Astrocyte (in vitro differentiated cells and primary cell): ENCODE measurements at regions not wholly inside any gene's neighbourhood (a gene's known extent, or its start where the extent isn't known, plus 50 kb on each side); places are given as distances from the start of the nearest gene placed in this dataset.

Experiments
- DNase-seq: peaks from one replicate; pipeline ENCODE4 v3.0.0-alpha.2; 2010; ENCODE audit warnings: low read depth
- FAIRE-seq: peaks from 2 replicates; lab custom pipeline; 2011; peaks lifted over from hg19 to GRCh38; lab: Jason Lieb, UNC
- H2AFZ ChIP-seq: 2 replicates; pipeline ENCODE4 v1.6.0; 2012; ENCODE audit warnings: low read depth, low read length, inconsistent platforms
- H3K27ac ChIP-seq: 2 replicates; pipeline ENCODE4 v1.5.1; 2011; ENCODE audit warnings: low read depth, low read length, inconsistent platforms
- H3K27me3 ChIP-seq: 2 replicates; pipeline ENCODE4 v1.6.0; 2011; ENCODE audit warnings: low read length, inconsistent platforms; ENCODE audit not compliant: insufficient read depth
- H3K36me3 ChIP-seq: 2 replicates; pipeline ENCODE4 v1.5.1; 2011; ENCODE audit warnings: low read length, inconsistent platforms; ENCODE audit not compliant: insufficient read depth
- H3K4me1 ChIP-seq: 2 replicates; pipeline ENCODE4 v1.5.1; 2011; ENCODE audit warnings: low read length, inconsistent platforms; ENCODE audit not compliant: insufficient read depth
- H3K4me2 ChIP-seq: 2 replicates; pipeline ENCODE4 v1.6.0; 2012; ENCODE audit warnings: low read length, inconsistent platforms
- H3K4me3 ChIP-seq: 2 replicates; pipeline ENCODE4 v1.5.1; 2011; ENCODE audit warnings: low read depth, mild to moderate bottlenecking, low read length, inconsistent platforms; ENCODE audit not compliant: insufficient read depth
- H3K79me2 ChIP-seq: 2 replicates; pipeline ENCODE4 v1.6.0; 2012; ENCODE audit warnings: mild to moderate bottlenecking, low read length, inconsistent platforms; ENCODE audit not compliant: insufficient read depth
- H3K9ac ChIP-seq: 2 replicates; pipeline ENCODE4 v1.6.0; 2012; ENCODE audit warnings: mild to moderate bottlenecking, low read length, inconsistent platforms
- H3K9me3 ChIP-seq: 2 replicates; pipeline ENCODE4 v1.5.1; 2012; ENCODE audit warnings: low read depth, mild to moderate bottlenecking, low read length, inconsistent platforms; ENCODE audit not compliant: insufficient read depth
- H4K20me1 ChIP-seq: 2 replicates; pipeline ENCODE4 v1.6.0; 2012; ENCODE audit warnings: low read length, inconsistent platforms; ENCODE audit not compliant: insufficient read depth
- H3K27ac Mint-ChIP-seq: one replicate; pipeline ENCODE4 v1.8.0; 2021; ENCODE audit warnings: mild to moderate bottlenecking, mixed read lengths; ENCODE audit not compliant: unreplicated experiment
- H3K27me3 Mint-ChIP-seq: one replicate; pipeline ENCODE4 v1.8.0; 2021; ENCODE audit warnings: low read depth, mixed read lengths; ENCODE audit not compliant: unreplicated experiment
- H3K36me3 Mint-ChIP-seq: one replicate; pipeline ENCODE4 v1.8.0; 2021; ENCODE audit warnings: low read depth, mixed read lengths; ENCODE audit not compliant: unreplicated experiment
- H3K4me1 Mint-ChIP-seq: one replicate; pipeline ENCODE4 v1.8.0; 2021; ENCODE audit warnings: low read depth, mixed read lengths; ENCODE audit not compliant: unreplicated experiment
- H3K4me3 Mint-ChIP-seq: one replicate; pipeline ENCODE4 v1.8.0; 2021; ENCODE audit warnings: mild to moderate bottlenecking, moderate library complexity, mixed read lengths; ENCODE audit not compliant: unreplicated experiment
- H3K9me3 Mint-ChIP-seq: one replicate; pipeline ENCODE4 v1.8.0; 2021; ENCODE audit warnings: mild to moderate bottlenecking, mixed read lengths; ENCODE audit not compliant: unreplicated experiment
- CTCF ChIP-seq: IDR thresholded peaks from 2 replicates; pipeline ENCODE4 v1.5.1; 2011; ENCODE audit warnings: low read depth, mild to moderate bottlenecking, inconsistent platforms, low read length, moderate library complexity; ENCODE audit not compliant: insufficient read depth
- EZH2 ChIP-seq: IDR thresholded peaks from 2 replicates; pipeline ENCODE4 v1.6.1; 2012; ENCODE audit warnings: mild to moderate bottlenecking, low read length, inconsistent platforms; ENCODE audit not compliant: insufficient read depth

DNA sequence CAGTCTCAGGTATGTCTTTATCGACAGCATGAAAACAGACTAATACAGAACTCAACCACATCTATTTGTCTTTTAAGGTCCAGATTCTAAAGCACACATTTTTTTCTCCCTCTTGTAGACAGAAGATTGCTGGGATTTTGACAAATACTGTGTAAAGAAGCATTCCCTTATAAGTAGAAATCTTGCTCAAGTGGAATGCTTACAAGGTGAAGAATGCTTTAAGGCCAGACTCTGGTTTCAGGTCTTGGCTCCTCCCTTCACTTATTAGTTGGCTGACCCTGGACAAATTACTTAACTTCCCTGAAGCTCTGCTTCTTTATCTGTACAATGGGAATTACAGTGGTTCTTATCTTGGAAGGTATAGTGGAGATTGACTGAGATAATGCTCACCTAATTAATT lies 242.3 kb upstream of the IRX5 start:
- Histone ChIP-seq H3K9ac (no peak overlapping the region), H3K4me3 (no peak overlapping the region), H2AFZ (no peak overlapping the region), H3K4me1 (no peaks in the 10 kb centered on the region), H3K36me3 (no peaks in the 10 kb centered on the region), H3K27me3 (no peaks in the 10 kb centered on the region), H3K79me2 (no peaks in the 10 kb centered on the region), H4K20me1 (no peaks in the 10 kb centered on the region), H3K9me3 (no peaks in the 10 kb centered on the region), H3K4me2 (no peak overlapping the region), H3K27ac (no peak overlapping the region)
- Mint-ChIP-seq H3K27ac (no peak overlapping the region), H3K27me3 (peaks cover 8% of the 10 kb centered on the region), H3K9me3 (peaks cover 3% of the 10 kb centered on the region), H3K4me1 (no peaks in the 10 kb centered on the region), H3K4me3 (no peak overlapping the region), H3K36me3 (no peaks in the 10 kb centered on the region)
- TF ChIP-seq EZH2 (no peak), CTCF (no peak)
- no peak for FAIRE-seq
- DNase-seq: no peak

DNA sequence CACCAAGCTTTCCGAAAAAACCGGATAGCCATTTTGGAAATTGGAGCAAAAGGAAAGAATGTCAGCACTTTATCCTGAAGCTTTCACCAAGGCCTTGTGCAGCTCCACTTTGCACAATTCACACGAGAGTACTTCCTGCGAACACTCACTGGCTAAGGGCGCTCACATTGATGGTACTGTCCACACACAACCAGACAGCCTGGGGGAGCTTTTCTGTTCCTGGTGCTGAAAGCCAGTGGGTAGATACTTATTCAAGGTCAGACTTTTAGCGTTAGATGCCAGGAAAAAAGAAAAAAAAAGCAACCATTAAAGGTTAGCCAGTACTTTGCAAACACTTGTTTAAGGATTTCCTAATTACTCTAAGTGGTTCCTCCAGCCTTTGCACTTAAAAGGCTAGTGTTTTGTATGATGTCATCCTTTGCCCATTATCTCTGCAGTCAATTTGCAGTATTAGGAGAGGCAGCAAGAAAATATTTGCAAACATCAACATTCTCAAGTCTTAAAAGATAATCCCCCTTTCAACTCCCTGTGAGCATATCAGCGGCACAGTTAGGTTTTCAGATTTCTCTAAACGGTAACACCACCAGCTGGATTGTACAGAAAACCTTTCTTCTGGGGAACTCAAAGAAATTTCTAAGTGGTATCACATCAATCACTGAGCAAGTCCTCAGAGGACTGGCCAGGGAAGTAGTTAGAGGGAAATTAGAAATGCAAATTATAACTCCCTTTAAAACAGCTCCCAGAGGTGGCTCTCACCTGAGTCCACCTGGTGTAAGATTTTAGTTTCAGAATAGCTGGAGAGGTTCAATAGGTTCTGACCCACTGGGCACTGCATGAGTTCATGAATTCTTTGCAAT lies 243.4 kb upstream of the IRX5 start:
- Mint-ChIP-seq H3K9me3 (no peaks in the 10 kb centered on the region), H3K4me1 (no peaks in the 10 kb centered on the region), H3K27ac (no peak overlapping the region), H3K4me3 (no peak overlapping the region), H3K36me3 (no peaks in the 10 kb centered on the region), H3K27me3 (peaks cover 8% of the 10 kb centered on the region)
- Histone ChIP-seq H3K9ac (no peak overlapping the region), H3K36me3 (no peaks in the 10 kb centered on the region), H3K4me1 (no peaks in the 10 kb centered on the region), H3K27me3 (no peaks in the 10 kb centered on the region), H3K27ac (no peak overlapping the region), H3K9me3 (no peaks in the 10 kb centered on the region), H3K4me3 (no peak overlapping the region), H3K79me2 (no peaks in the 10 kb centered on the region), H2AFZ (no peak overlapping the region), H3K4me2 (no peak overlapping the region), H4K20me1 (no peaks in the 10 kb centered on the region)
- FAIRE-seq (no peak), DNase-seq (no peak)
- TF ChIP-seq CTCF (no peak), EZH2 (no peak)

DNA sequence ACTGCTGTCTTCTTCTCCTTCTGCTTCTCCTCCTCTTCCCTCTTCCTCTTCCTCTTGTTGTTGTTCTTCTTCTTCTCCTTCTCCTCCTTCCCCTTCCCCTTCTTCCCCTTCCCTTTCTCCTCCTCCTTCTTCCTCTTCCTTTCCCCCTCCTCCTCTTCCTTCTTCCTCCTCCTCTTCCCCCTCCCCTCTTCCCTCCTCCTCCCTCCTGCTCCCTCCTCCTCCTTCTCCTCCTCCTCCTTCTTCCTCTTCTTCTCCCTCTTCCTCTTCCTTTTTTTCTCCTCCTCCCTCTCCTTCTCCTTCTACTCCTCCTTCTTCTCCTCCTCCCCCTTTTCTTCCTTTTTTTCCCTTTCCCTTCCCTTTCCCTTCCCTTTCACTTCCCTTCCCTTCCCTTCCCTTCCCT lies 245.0 kb upstream of the IRX5 start:
- TF ChIP-seq CTCF (no peak), EZH2 (no peak)
- no peak overlapping the region for H3K27ac Mint-ChIP-seq

More for the DNA sequence above, 245.0 kb upstream of the IRX5 start:
- Mint-ChIP-seq H3K36me3 (no peaks in the 10 kb centered on the region), H3K9me3 (no peaks in the 10 kb centered on the region), H3K4me3 (no peak overlapping the region), H3K4me1 (no peaks in the 10 kb centered on the region), H3K27me3 (peaks cover 8% of the 10 kb centered on the region)
- DNase-seq (no peak), FAIRE-seq (no peak)
- H3K79me2 ChIP-seq: no peaks in the 10 kb centered on the region
- H3K4me2 ChIP-seq: no peak overlapping the region
- no peak overlapping the region for H2AFZ ChIP-seq
- H3K4me1 ChIP-seq: no peaks in the 10 kb centered on the region
- H4K20me1 ChIP-seq: no peaks in the 10 kb centered on the region
- no peak overlapping the region for H3K27ac ChIP-seq
- no peak overlapping the region for H3K9ac ChIP-seq
- H3K9me3 ChIP-seq: no peaks in the 10 kb centered on the region
- no peaks in the 10 kb centered on the region for H3K36me3 ChIP-seq
- no peaks in the 10 kb centered on the region for H3K27me3 ChIP-seq
- H3K4me3 ChIP-seq: no peak overlapping the region
